Fibroblast of lung (primary cell): ENCODE measurements at regions not wholly inside any gene's neighbourhood (a gene's known extent, or its start where the extent isn't known, plus 50 kb on each side); places are given as distances from the start of the nearest gene placed in this dataset.

Experiments used
- EZH2 ChIP-seq: IDR thresholded peaks from 2 replicates; pipeline ENCODE4 v1.5.1; 2012; ENCODE audit warnings: low read length, control low read depth, mild to moderate bottlenecking; ENCODE audit errors: missing control alignments
- TF ChIP-seq, protein P1 (sequence below), 2 donors: IDR thresholded peaks in 1 of 2; conservative IDR thresholded peaks in 1 of 2; 1 replicate in 1 of 2; 2 replicates in 1 of 2; pipeline ENCODE4 v1.5.1; 2011 to 2012; ENCODE audit warnings: low read length in 2 of 2, control low read depth in 1 of 2, inconsistent platforms in 1 of 2, low read depth in 1 of 2, mild to moderate bottlenecking in 1 of 2

DNA sequence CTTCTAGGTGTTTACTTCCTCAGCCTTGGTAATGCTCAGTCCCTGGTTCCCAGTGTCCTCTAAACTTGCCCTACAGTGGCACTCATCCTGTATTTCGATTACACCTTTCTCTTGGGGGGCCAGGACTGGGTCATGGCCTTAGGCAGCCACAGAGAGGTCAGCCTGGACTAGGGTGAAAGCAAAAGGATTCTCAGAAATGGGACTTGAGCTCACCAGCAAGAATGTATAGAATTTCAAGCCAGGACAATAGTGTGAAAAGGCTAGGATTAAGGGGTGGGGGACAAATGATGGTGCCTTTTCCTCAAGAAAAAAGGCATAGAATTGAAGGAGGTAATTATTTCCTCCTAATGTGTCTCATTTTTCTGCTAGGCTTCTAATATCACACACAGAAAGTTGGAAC is 166.8 kb upstream of the RUNX1 start:
- TF ChIP-seq, protein P1, sequence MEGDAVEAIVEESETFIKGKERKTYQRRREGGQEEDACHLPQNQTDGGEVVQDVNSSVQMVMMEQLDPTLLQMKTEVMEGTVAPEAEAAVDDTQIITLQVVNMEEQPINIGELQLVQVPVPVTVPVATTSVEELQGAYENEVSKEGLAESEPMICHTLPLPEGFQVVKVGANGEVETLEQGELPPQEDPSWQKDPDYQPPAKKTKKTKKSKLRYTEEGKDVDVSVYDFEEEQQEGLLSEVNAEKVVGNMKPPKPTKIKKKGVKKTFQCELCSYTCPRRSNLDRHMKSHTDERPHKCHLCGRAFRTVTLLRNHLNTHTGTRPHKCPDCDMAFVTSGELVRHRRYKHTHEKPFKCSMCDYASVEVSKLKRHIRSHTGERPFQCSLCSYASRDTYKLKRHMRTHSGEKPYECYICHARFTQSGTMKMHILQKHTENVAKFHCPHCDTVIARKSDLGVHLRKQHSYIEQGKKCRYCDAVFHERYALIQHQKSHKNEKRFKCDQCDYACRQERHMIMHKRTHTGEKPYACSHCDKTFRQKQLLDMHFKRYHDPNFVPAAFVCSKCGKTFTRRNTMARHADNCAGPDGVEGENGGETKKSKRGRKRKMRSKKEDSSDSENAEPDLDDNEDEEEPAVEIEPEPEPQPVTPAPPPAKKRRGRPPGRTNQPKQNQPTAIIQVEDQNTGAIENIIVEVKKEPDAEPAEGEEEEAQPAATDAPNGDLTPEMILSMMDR (conservative IDR thresholded peaks at IDR 0.05 in 1 of 2, IDR thresholded peaks at IDR 0.05 in 1 of 2; ENCODE audit: low read depth in 1 of 2, low read length in 2 of 2) = no peak
- TF ChIP-seq EZH2 = no peak
